ENCODE measurements at regions not wholly inside any gene's neighbourhood (a gene's known extent, or its start where the extent isn't known, plus 50 kb on each side); places are given as distances from the start of the nearest gene placed in this dataset.
"Not testable (repeated sequence)": the region's sequence is repeated elsewhere in the genome, so short reads cannot be mapped to it uniquely, and the experiment has no call there.

DNA sequence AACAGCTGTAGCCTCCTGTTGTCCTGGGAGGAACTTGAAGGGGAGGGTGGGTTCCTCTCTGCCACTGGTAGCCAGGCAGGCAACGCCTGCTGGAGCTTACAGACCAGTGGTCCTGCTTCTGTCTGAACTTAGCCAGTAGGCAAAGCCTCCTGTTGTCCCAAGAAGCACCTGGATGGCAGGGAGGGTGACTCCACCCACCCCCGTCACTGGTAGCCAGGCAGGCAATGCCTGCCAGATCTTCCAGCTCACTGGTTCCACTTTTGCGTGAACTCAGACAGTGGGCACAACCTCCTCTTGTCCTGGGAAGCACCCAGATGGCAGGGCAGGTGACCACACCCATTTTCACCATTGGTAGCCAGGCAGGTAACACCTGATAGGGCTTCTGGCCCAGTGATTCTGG lies 203.5 kb upstream of the DIPK2B start:
- no peaks in the 10 kb centered on the region for H3K36me3 ChIP-seq
- H3K9me3 ChIP-seq: no peaks in the 10 kb centered on the region
- DNase-seq (no peak), ATAC-seq (no peak)
- H3K4me3 ChIP-seq: no peak overlapping the region
- intact Hi-C loops (cut with DNase I): no loop called here
- H3K27ac ChIP-seq: no peak overlapping the region
- H3K4me1 ChIP-seq: no peaks in the 10 kb centered on the region
- no peaks in the 10 kb centered on the region for H3K27me3 ChIP-seq
- TF ChIP-seq CTCF (IDR thresholded peaks at IDR 0.05): no peak

GRCh38 chrX:45401923-45402322 lies 201.2 kb upstream of the DIPK2B start:
- DNase-seq (no peak), ATAC-seq (no peak)
- no peak for TF ChIP-seq CTCF (IDR thresholded peaks at IDR 0.05)
- intact Hi-C loops (cut with DNase I): no loop called here
- H3K27me3 ChIP-seq: no peaks in the 10 kb centered on the region
- no peak overlapping the region for H3K4me3 ChIP-seq
- H3K9me3 ChIP-seq: no peaks in the 10 kb centered on the region
- H3K27ac ChIP-seq: no peak overlapping the region
- H3K4me1 ChIP-seq: no peaks in the 10 kb centered on the region
- H3K36me3 ChIP-seq: no peaks in the 10 kb centered on the region

GRCh38 chrX:45400951-45401725 lies 200.5 kb upstream of the DIPK2B start:
- H3K9me3 ChIP-seq; H3K27me3 ChIP-seq; H3K27ac ChIP-seq; H3K36me3 ChIP-seq; DNase-seq; ATAC-seq; H3K4me3 ChIP-seq; intact Hi-C loops (cut with DNase I); H3K4me1 ChIP-seq: not testable (repeated sequence)

DNA sequence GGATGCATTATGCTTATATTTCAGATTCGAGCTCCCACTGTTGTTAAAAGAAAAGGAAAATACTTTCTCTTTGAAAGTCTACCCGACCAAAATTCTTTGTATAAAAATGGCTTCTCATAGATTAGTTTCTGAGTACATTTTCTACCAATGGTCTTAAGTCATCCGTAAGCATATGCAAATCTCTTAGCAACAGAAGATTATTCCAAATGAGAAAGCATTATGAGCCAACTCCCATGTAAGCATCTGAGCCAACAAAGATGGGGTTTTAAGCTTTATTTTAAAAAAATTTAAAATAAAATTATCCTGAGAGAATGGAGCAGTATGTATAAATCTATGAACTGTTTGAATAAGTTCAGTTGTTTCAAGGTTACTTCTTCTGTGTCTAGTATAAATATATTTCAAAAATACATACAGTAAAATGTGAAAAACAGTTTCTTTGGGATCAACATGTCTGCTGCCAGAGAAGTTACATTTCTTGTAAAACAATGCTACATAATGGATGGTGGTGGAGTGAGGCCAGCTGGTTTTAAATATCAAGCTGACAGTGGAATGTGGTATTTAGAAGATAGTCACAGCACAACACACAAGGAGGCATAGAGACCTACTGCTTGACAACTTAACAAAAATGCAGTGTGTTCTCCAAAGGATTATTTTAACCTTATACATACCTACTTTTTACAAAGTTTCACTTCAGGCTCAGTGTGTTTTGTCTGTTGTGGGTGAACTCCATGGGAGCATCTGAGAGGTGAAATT lies 199.5 kb upstream of the DIPK2B start:
- no peaks in the 10 kb centered on the region for H3K4me1 ChIP-seq
- ATAC-seq: no peak
- DNase-seq: no peak
- no peak overlapping the region for H3K4me3 ChIP-seq
- intact Hi-C loops (cut with DNase I): no loop called here
- no peaks in the 10 kb centered on the region for H3K36me3 ChIP-seq
- no peak overlapping the region for H3K27ac ChIP-seq
- no peak for TF ChIP-seq CTCF (IDR thresholded peaks at IDR 0.05)
- H3K9me3 ChIP-seq: no peaks in the 10 kb centered on the region
- H3K27me3 ChIP-seq: no peaks in the 10 kb centered on the region

DNA sequence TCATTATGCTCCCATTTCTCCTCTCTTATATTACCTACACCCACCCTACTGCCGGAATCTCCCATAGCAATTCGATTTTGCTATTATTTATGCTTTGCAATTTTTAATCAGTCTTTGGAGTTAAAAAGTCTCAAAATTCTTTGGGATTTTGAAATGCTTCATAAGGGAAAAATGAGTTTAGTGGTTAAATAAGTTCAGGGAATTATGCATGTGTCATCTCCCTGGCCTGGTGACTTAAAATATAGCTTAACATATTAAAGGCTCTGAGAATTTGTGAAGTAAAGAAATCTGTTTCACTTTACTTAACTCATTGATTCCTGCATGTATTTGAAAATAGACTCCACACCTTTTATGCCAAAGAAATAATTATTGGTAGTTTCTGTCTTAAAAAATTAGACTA lies 185.1 kb upstream of the DIPK2B start:
- no peaks in the 10 kb centered on the region for H3K27me3 ChIP-seq
- ATAC-seq (no peak), DNase-seq (no peak)
- no peaks in the 10 kb centered on the region for H3K9me3 ChIP-seq
- no peak for TF ChIP-seq CTCF (IDR thresholded peaks at IDR 0.05)
- no peak overlapping the region for H3K4me3 ChIP-seq
- H3K4me1 ChIP-seq: no peaks in the 10 kb centered on the region
- H3K27ac ChIP-seq: no peak overlapping the region
- intact Hi-C loops (cut with DNase I): no loop called here
- H3K36me3 ChIP-seq: no peaks in the 10 kb centered on the region

DNA sequence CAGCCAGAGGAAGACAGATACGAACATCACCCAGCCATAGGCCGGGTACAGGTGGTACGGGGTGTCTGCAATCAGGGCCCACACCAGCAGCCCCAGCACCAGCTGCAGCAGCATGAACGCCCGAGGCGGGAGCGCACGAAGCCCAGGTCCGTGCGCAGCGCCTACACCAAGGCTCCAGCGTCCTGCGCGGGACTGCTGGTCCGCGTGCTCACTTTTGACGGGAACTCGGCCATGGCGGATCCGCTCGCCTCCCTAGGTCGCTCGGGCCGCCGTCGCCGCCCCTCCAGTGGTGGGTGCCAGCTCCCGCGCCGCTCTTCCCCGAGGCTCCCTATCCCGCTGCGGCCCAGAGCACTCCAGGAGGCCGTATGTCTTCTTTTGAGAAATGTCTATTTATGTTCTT lies 181.2 kb upstream of the DIPK2B start:
- Histone ChIP-seq H3K27ac (no peak overlapping the region), H3K27me3 (no peaks in the 10 kb centered on the region), H3K9me3 (no peaks in the 10 kb centered on the region), H3K4me3 (no peak overlapping the region), H3K4me1 (no peaks in the 10 kb centered on the region), H3K36me3 (no peaks in the 10 kb centered on the region)
- TF ChIP-seq CTCF (IDR thresholded peaks at IDR 0.05): no peak
- intact Hi-C loops (cut with DNase I): no loop called here
- DNase-seq (no peak), ATAC-seq (no peak)

Data from upper lobe of right lung (tissue), 1 donor.